Keratinocyte (primary cell): ENCODE measurements at regions not wholly inside any gene's neighbourhood (a gene's known extent, or its start where the extent isn't known, plus 50 kb on each side); places are given as distances from the start of the nearest gene placed in this dataset.

ENCODE experiments used
- EZH2 ChIP-seq: IDR thresholded peaks from one replicate; pipeline ENCODE4 v1.6.1; 2012; ENCODE audit warnings: inconsistent platforms, mild to moderate bottlenecking, low read length, moderate library complexity
- TF ChIP-seq, protein P1 (sequence below), 3 experiments: IDR thresholded peaks in 1 of 3; conservative IDR thresholded peaks in 1 of 3; optimal IDR thresholded peaks in 1 of 3; 2 replicates in 2 of 3; 3 replicates in 1 of 3; pipeline versions ENCODE3 to v1.5.1; 2011; ENCODE audit warnings: low read length in 3 of 3, mild to moderate bottlenecking in 3 of 3, moderate library complexity in 2 of 3, control low read depth in 1 of 3, inconsistent platforms in 1 of 3; ENCODE audit not compliant: insufficient read depth in 2 of 3; ENCODE audit errors: extremely low read depth in 1 of 3

DNA sequence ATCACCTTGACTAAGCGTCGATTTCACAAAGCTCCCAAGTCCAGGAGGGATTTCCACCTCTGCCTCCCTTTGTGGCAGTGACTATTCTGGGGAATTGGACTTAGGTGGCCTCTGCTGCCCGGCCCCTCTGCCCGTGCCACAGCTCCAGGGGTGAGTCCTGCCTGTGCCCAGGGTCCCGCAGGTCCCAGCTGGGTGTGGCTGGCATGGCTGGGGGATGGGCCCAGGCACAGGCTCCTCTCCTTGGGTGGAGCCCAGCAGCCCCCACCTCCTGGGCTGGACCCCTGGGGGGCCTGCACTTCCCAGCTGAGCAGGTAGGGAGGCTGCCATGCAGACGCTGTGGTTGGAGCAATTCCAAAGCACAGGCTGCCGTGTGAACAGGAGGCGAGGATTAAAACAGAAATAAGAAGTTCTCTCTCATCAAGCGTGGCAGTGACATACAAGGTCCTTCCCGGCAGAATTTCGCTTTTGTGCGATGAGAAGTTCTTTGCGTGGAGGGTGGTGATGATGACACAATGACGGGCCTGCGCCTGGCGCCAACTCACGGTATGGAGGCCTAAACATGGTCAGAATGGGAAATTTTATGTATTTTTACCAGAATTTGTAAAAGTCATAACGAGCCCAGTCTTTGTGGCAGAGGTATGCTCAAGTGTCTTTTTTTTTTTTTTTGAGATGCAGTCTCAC, 107.3 kb downstream of the BRD1 start:
- TF ChIP-seq, protein P1, sequence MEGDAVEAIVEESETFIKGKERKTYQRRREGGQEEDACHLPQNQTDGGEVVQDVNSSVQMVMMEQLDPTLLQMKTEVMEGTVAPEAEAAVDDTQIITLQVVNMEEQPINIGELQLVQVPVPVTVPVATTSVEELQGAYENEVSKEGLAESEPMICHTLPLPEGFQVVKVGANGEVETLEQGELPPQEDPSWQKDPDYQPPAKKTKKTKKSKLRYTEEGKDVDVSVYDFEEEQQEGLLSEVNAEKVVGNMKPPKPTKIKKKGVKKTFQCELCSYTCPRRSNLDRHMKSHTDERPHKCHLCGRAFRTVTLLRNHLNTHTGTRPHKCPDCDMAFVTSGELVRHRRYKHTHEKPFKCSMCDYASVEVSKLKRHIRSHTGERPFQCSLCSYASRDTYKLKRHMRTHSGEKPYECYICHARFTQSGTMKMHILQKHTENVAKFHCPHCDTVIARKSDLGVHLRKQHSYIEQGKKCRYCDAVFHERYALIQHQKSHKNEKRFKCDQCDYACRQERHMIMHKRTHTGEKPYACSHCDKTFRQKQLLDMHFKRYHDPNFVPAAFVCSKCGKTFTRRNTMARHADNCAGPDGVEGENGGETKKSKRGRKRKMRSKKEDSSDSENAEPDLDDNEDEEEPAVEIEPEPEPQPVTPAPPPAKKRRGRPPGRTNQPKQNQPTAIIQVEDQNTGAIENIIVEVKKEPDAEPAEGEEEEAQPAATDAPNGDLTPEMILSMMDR (optimal IDR thresholded peaks at IDR 0.05 in 1 of 3, IDR thresholded peaks at IDR 0.05 in 1 of 3, conservative IDR thresholded peaks at IDR 0.05 in 1 of 3; ENCODE audit: extremely low read depth in 1 of 3, insufficient read depth in 2 of 3, low read length in 3 of 3), result no peak
- no peak for TF ChIP-seq EZH2
